ENCODE measurements at regions not wholly inside any gene's neighbourhood (a gene's known extent, or its start where the extent isn't known, plus 50 kb on each side); places are given as distances from the start of the nearest gene placed in this dataset.

DNA sequence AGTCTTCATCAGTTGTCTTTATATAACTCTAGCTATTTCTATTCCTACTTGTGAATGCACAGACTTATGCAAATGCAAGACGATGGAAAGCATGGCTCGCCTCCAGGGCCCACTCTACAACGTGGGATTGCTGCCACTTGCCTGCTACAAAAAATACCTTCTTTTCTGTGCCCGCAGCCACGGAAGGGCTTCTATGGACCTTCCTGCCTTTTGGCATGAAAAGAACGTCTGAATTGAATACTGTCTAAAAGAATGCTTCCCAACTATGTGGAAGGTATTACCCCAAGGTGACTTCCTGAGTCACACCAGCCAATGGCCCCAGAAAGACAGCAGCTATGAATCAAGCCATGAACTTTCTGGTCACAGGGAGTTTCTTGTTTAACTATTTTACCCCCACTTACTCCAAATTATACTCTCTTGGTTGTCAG is 261.2 kb downstream of the HIVEP2 start:
- Histone ChIP-seq H3K4me2 (ENCODE audit: control insufficient read depth, extremely low read depth, insufficient read depth, low read depth, low read length) (peak overlapping the region; percentile 17), H3K9me1 (ENCODE audit: control insufficient read depth, extremely low read depth, insufficient read depth, low read length) (no peaks in the 10 kb centered on the region), H4K20me1 (ENCODE audit: control insufficient read depth, extremely low read depth, insufficient read depth, low read length) (no peaks in the 10 kb centered on the region), H2AFZ (ENCODE audit: control insufficient read depth, low read length) (peak overlapping the region; percentile 34), H3K9ac (ENCODE audit: control insufficient read depth, extremely low read depth, insufficient read depth, low read length) (no peak overlapping the region), H3K4me1 (ENCODE audit: control insufficient read depth, extremely low read depth, insufficient read depth, low read length) (peaks cover 26% of the 10 kb centered on the region), H3K4me3 (ENCODE audit: control insufficient read depth in 2 of 3, extremely low read depth in 1 of 3, insufficient read depth in 2 of 3, low read depth in 1 of 3, low read length in 3 of 3) (no peak overlapping the region), H3K79me2 (ENCODE audit: control insufficient read depth, insufficient read depth, low read length) (no peaks in the 10 kb centered on the region), H3K27ac (ENCODE audit: control insufficient read depth, insufficient read depth, low read length) (peak overlapping the region; percentile 26), H3K36me3 (ENCODE audit: control insufficient read depth in 2 of 2, extremely low read depth in 1 of 2, insufficient read depth in 2 of 2, low read length in 2 of 2) (no peaks in the 10 kb centered on the region), H3K9me3 (ENCODE audit: control insufficient read depth, low read depth, low read length) (no peaks in the 10 kb centered on the region), H3K27me3 (ENCODE audit: control insufficient read depth, extremely low read depth, insufficient read depth, low read length) (no peaks in the 10 kb centered on the region)
- dilution Hi-C loops (cut with MboI; ENCODE audit: extremely low pct_ligation_motif_present, low sequenced_read_pairs) = no loop called here
- no peak for DNase-seq (ENCODE audit: low read depth, low spot score)
- TF ChIP-seq EZH2 (IDR thresholded peaks at IDR 0.05; ENCODE audit: low read length) (no peak), CTCF (optimal IDR thresholded peaks at IDR 0.05 in 1 of 3, IDR thresholded peaks at IDR 0.05 in 1 of 3, conservative IDR thresholded peaks at IDR 0.05 in 1 of 3; ENCODE audit: extremely low read depth in 1 of 3, insufficient read depth in 2 of 3, low read length in 3 of 3) (no peak)
- peak; percentile 73 for FAIRE-seq

GRCh38 chr6:142684371-142684770 is 260.6 kb downstream of the HIVEP2 start:
- H2AFZ ChIP-seq (ENCODE audit: control insufficient read depth, low read length) = no peak overlapping the region
- no peak for FAIRE-seq
- dilution Hi-C loops (cut with MboI; ENCODE audit: extremely low pct_ligation_motif_present, low sequenced_read_pairs) = no loop called here

More at GRCh38 chr6:142684371-142684770, 260.6 kb downstream of the HIVEP2 start:
- no peak for DNase-seq (ENCODE audit: low read depth, low spot score)
- Histone ChIP-seq H4K20me1 (ENCODE audit: control insufficient read depth, extremely low read depth, insufficient read depth, low read length) (no peaks in the 10 kb centered on the region), H3K9me1 (ENCODE audit: control insufficient read depth, extremely low read depth, insufficient read depth, low read length) (no peaks in the 10 kb centered on the region), H3K4me1 (ENCODE audit: control insufficient read depth, extremely low read depth, insufficient read depth, low read length) (peaks cover 26% of the 10 kb centered on the region), H3K4me2 (ENCODE audit: control insufficient read depth, extremely low read depth, insufficient read depth, low read depth, low read length) (no peak overlapping the region), H3K36me3 (ENCODE audit: control insufficient read depth in 2 of 2, extremely low read depth in 1 of 2, insufficient read depth in 2 of 2, low read length in 2 of 2) (no peaks in the 10 kb centered on the region), H3K9ac (ENCODE audit: control insufficient read depth, extremely low read depth, insufficient read depth, low read length) (no peak overlapping the region), H3K27ac (ENCODE audit: control insufficient read depth, insufficient read depth, low read length) (no peak overlapping the region), H3K4me3 (ENCODE audit: control insufficient read depth in 2 of 3, extremely low read depth in 1 of 3, insufficient read depth in 2 of 3, low read depth in 1 of 3, low read length in 3 of 3) (no peak overlapping the region), H3K9me3 (ENCODE audit: control insufficient read depth, low read depth, low read length) (no peaks in the 10 kb centered on the region), H3K27me3 (ENCODE audit: control insufficient read depth, extremely low read depth, insufficient read depth, low read length) (no peaks in the 10 kb centered on the region), H3K79me2 (ENCODE audit: control insufficient read depth, insufficient read depth, low read length) (no peaks in the 10 kb centered on the region)
- TF ChIP-seq CTCF (optimal IDR thresholded peaks at IDR 0.05 in 1 of 3, IDR thresholded peaks at IDR 0.05 in 1 of 3, conservative IDR thresholded peaks at IDR 0.05 in 1 of 3; ENCODE audit: extremely low read depth in 1 of 3, insufficient read depth in 2 of 3, low read length in 3 of 3) (no peak), EZH2 (IDR thresholded peaks at IDR 0.05; ENCODE audit: low read length) (no peak)
